ES-I3 (cell line): ENCODE measurements at regions not wholly inside any gene's neighbourhood (a gene's known extent, or its start where the extent isn't known, plus 50 kb on each side); places are given as distances from the start of the nearest gene placed in this dataset.

Source experiments
- H3K36me3 ChIP-seq: 2 replicates; pipeline ENCODE4 v1.6.1; 2013; ENCODE audit warnings: mild to moderate bottlenecking, low read length, control low read depth, moderate library complexity; ENCODE audit not compliant: insufficient read depth
- H3K4me1 ChIP-seq: 2 replicates; pipeline ENCODE4 v1.6.1; 2013; ENCODE audit warnings: mild to moderate bottlenecking, control low read depth, low read length; ENCODE audit not compliant: insufficient read depth
- H3K9ac ChIP-seq: 2 replicates; pipeline ENCODE4 v1.6.1; 2013; ENCODE audit warnings: low read depth, mild to moderate bottlenecking, low read length, moderate library complexity
- H3K9me3 ChIP-seq: 2 replicates; pipeline ENCODE4 v1.6.1; 2013; ENCODE audit warnings: mild to moderate bottlenecking, low read length, moderate library complexity; ENCODE audit not compliant: control insufficient read depth, insufficient read depth

- Histone ChIP-seq H3K4me1 (peaks cover 7% of the 10 kb centered on the region; the same call in 1 of the 2 replicates), H3K36me3 (no peaks in the 10 kb centered on the region), H3K9me3 (no peaks in the 10 kb centered on the region), H3K9ac (no peak overlapping the region)
Measured at GRCh38 chr12:91515944-91516694, 333.5 kb upstream of the DCN start.

GRCh38 chr12:91513313-91513712 lies 330.7 kb upstream of the DCN start:
- H3K9me3 ChIP-seq: no peaks in the 10 kb centered on the region
- peaks cover 7% of the 10 kb centered on the region; the same call in 1 of the 2 replicates for H3K4me1 ChIP-seq
- H3K9ac ChIP-seq: no peak overlapping the region
- no peaks in the 10 kb centered on the region for H3K36me3 ChIP-seq

GRCh38 chr12:91511795-91512420 lies 329.3 kb upstream of the DCN start:
- Histone ChIP-seq H3K9me3 (no peaks in the 10 kb centered on the region), H3K9ac (no peak overlapping the region), H3K36me3 (no peaks in the 10 kb centered on the region), H3K4me1 (peaks cover 7% of the 10 kb centered on the region; the same call in 1 of the 2 replicates)

- H3K4me1 ChIP-seq: no peaks in the 10 kb centered on the region; the same call in 1 of the 2 replicates
- no peaks in the 10 kb centered on the region for H3K36me3 ChIP-seq
- no peak overlapping the region for H3K9ac ChIP-seq
- H3K9me3 ChIP-seq: no peaks in the 10 kb centered on the region
Measured at GRCh38 chr12:91507754-91508153, 325.1 kb upstream of the DCN start.

GRCh38 chr12:91506452-91506851 lies 323.8 kb upstream of the DCN start:
- Histone ChIP-seq H3K9me3 (no peaks in the 10 kb centered on the region), H3K36me3 (no peaks in the 10 kb centered on the region), H3K4me1 (no peaks in the 10 kb centered on the region), H3K9ac (no peak overlapping the region)

DNA sequence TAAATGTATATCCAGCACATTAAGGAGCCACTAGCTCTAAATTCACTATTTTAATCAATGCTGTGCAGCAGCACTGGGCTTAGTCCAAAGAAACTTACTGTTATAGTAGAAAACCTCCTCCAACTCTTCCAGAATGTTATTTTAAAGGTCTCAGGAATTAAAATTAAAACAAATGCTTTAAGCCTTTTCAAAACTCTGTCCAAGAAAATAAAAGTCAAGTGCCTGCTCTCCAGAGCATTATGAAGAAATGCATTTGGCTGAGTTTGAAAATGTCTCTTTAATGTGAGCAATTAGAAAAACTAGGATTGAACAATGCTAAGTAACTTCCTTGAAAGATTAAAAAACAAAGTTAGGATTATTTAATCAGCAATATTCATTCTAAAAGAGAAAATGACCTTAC lies 322.4 kb upstream of the DCN start:
- Histone ChIP-seq H3K4me1 (no peaks in the 10 kb centered on the region), H3K9me3 (no peaks in the 10 kb centered on the region), H3K9ac (no peak overlapping the region), H3K36me3 (no peaks in the 10 kb centered on the region)

DNA sequence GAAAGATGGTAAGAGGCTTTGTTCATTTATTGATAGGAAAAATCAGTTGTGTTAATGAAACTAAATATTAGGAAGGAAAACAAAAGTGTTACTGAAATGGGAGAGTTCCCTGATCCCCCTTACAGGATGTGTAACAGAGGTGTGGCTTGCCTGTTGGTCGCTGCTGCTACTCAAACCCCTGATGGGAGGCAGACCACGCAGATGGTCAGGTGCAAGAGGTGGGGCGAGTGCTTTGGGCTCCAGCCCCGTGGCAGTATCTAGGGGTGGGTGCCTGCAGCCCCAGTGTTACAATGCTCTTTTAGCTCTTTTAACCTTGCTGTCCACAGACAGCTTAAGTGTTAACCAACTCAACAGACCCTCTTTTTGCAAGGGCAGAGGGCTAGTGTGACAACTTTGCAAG lies 319.6 kb upstream of the DCN start:
- no peak overlapping the region for H3K9ac ChIP-seq
- H3K9me3 ChIP-seq: no peaks in the 10 kb centered on the region
- no peaks in the 10 kb centered on the region for H3K36me3 ChIP-seq
- no peaks in the 10 kb centered on the region for H3K4me1 ChIP-seq

- Histone ChIP-seq H3K9me3 (no peaks in the 10 kb centered on the region; the same call in 1 of the 2 replicates), H3K36me3 (no peaks in the 10 kb centered on the region), H3K4me1 (no peaks in the 10 kb centered on the region), H3K9ac (no peak overlapping the region)
Measured at GRCh38 chr12:91496337-91496736, 313.7 kb upstream of the DCN start.

- H3K9me3 ChIP-seq: no peaks in the 10 kb centered on the region; the same call in 1 of the 2 replicates
- H3K4me1 ChIP-seq: no peaks in the 10 kb centered on the region
- no peaks in the 10 kb centered on the region for H3K36me3 ChIP-seq
- H3K9ac ChIP-seq: no peak overlapping the region
Measured at GRCh38 chr12:91493308-91493707, 310.7 kb upstream of the DCN start.

DNA sequence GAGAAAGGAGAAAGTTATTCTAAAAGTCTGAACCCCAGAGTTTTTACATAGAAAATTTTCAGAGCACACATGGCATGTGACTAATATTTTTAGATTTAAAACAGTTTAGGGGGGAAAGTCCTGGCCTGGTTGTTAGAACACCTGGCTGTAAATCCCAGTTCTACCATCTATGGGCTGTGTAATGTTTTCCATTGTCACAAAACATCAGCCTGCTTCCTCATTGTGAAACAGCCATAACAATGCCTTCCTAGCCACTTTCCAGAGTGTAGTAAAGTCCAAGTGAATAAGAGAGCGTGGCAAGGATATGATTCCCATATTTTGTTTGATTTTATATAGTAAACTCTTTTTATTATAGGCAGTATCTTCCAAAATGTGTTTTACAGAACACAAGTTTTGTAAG lies 310.0 kb upstream of the DCN start:
- no peaks in the 10 kb centered on the region for H3K4me1 ChIP-seq
- H3K9me3 ChIP-seq: no peaks in the 10 kb centered on the region; the same call in 1 of the 2 replicates
- H3K36me3 ChIP-seq: no peaks in the 10 kb centered on the region
- H3K9ac ChIP-seq: no peak overlapping the region

GRCh38 chr12:91490667-91491311 lies 308.2 kb upstream of the DCN start:
- Histone ChIP-seq H3K9ac (no peak overlapping the region), H3K36me3 (no peaks in the 10 kb centered on the region), H3K9me3 (no peaks in the 10 kb centered on the region; the same call in 1 of the 2 replicates), H3K4me1 (no peaks in the 10 kb centered on the region)

GRCh38 chr12:91483471-91483985 lies 300.9 kb upstream of the DCN start:
- H3K9me3 ChIP-seq: no peaks in the 10 kb centered on the region
- H3K36me3 ChIP-seq: no peaks in the 10 kb centered on the region
- no peaks in the 10 kb centered on the region for H3K4me1 ChIP-seq
- H3K9ac ChIP-seq: no peak overlapping the region

DNA sequence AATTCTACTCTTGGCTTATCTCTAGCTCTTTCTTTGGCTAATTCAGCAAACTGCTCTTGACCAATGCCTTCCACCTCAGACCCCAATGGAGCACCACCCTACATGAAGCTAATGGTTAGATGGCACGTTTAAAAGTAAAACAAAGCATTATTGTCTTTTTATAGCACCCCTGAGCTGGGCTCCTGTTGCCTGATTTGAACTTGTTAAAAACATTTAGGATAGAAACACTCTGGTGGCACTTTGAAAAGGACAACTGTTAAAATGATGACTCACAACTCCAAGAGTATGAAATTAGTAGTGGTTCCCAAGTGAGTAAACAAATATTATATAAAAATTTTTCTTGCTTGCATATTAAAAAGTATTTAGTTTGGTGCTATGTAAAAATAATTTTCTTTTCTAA lies 299.6 kb upstream of the DCN start:
- Histone ChIP-seq H3K9ac (no peak overlapping the region), H3K9me3 (no peaks in the 10 kb centered on the region), H3K36me3 (no peaks in the 10 kb centered on the region), H3K4me1 (no peaks in the 10 kb centered on the region)

- H3K4me1 ChIP-seq: no peaks in the 10 kb centered on the region
- H3K9ac ChIP-seq: no peak overlapping the region
- no peaks in the 10 kb centered on the region for H3K36me3 ChIP-seq
- H3K9me3 ChIP-seq: no peaks in the 10 kb centered on the region
Measured at GRCh38 chr12:91478500-91478899, 295.9 kb upstream of the DCN start.
